ENCODE measurements at regions not wholly inside any gene's neighbourhood (a gene's known extent, or its start where the extent isn't known, plus 50 kb on each side); places are given as distances from the start of the nearest gene placed in this dataset.

GRCh38 chr15:95903352-95903751 is 427.1 kb upstream of the NR2F2 start:
- DNase-seq: no peak

- DNase-seq: no peak
These were observed 419.8 kb upstream of the NR2F2 start for GRCh38 chr15:95910643-95911212.

- DNase-seq: no peak
These were observed 418.8 kb upstream of the NR2F2 start for GRCh38 chr15:95911570-95912279.

- DNase-seq: no peak
These were observed 418.2 kb upstream of the NR2F2 start for GRCh38 chr15:95912280-95912625.

- no peak for DNase-seq
These were observed 417.8 kb upstream of the NR2F2 start for GRCh38 chr15:95912728-95913127.

- DNase-seq: no peak
These were observed 413.9 kb upstream of the NR2F2 start for GRCh38 chr15:95916568-95916967.

GRCh38 chr15:95918525-95918924 is 412.0 kb upstream of the NR2F2 start:
- DNase-seq: no peak

- DNase-seq: no peak
These were observed 411.0 kb upstream of the NR2F2 start for GRCh38 chr15:95919460-95919859.

- no peak for DNase-seq
These were observed 409.1 kb upstream of the NR2F2 start for GRCh38 chr15:95921404-95921803.

- DNase-seq: no peak
These were observed 408.1 kb upstream of the NR2F2 start for GRCh38 chr15:95922431-95922830.

GRCh38 chr15:95923792-95924191 is 406.7 kb upstream of the NR2F2 start:
- no peak for DNase-seq

- no peak for DNase-seq
These were observed 401.7 kb upstream of the NR2F2 start for GRCh38 chr15:95928822-95929221.

GRCh38 chr15:95929232-95929846 is 401.2 kb upstream of the NR2F2 start:
- DNase-seq: no peak

GRCh38 chr15:95930659-95931375 is 399.7 kb upstream of the NR2F2 start:
- DNase-seq: no peak

GRCh38 chr15:95931619-95932018 is 398.9 kb upstream of the NR2F2 start:
- DNase-seq: no peak

GRCh38 chr15:95932141-95932540 is 398.4 kb upstream of the NR2F2 start:
- no peak for DNase-seq

GRCh38 chr15:95932676-95933075 is 397.8 kb upstream of the NR2F2 start:
- no peak for DNase-seq

- no peak for DNase-seq
These were observed 394.6 kb upstream of the NR2F2 start for GRCh38 chr15:95935852-95936251.

GRCh38 chr15:95937128-95937528 is 393.4 kb upstream of the NR2F2 start:
- DNase-seq: no peak

- no peak for DNase-seq
These were observed 390.0 kb upstream of the NR2F2 start for GRCh38 chr15:95940431-95940985.

GRCh38 chr15:95944193-95944592 is 386.3 kb upstream of the NR2F2 start:
- no peak for DNase-seq

- DNase-seq: no peak
These were observed 385.7 kb upstream of the NR2F2 start for GRCh38 chr15:95944661-95945255.

- DNase-seq: no peak
These were observed 384.3 kb upstream of the NR2F2 start for GRCh38 chr15:95946241-95946640.
